SK-N-SH (cell line): ENCODE measurements at regions not wholly inside any gene's neighbourhood (a gene's known extent, or its start where the extent isn't known, plus 50 kb on each side); places are given as distances from the start of the nearest gene placed in this dataset.

ENCODE experiments used
- CTCF ChIA-PET: fragments of 300-600, 350-600 bp; formaldehyde crosslinking; extraction: SDS; loops from one replicate; lab custom pipeline; 2021; lab: Yijun Ruan, JAX
- POLR2A ChIA-PET: fragments of 350-600 bp; sonication (Branson Sonifier 250); formaldehyde crosslinking; extraction: SDS; loops from one replicate; lab custom pipeline; 2020; ENCODE audit warnings: antibody characterized with exemption, inconsistent platforms; lab: Yijun Ruan, JAX
- DNase-seq: peaks from one replicate; pipeline ENCODE4 v3.0.0; 2012
- H2AFZ ChIP-seq: fragments of 200-600 bp; sonication (generic); 2 replicates; pipeline ENCODE4 v1.8.1; 2016; ENCODE audit warnings: antibody characterized with exemption, mild to moderate bottlenecking, low read depth
- H3F3A ChIP-seq: fragments of 200-600 bp; sonication (generic); replicated peaks from 2 replicates; pipeline ENCODE3; 2016; ENCODE audit warnings: antibody characterized with exemption, mild to moderate bottlenecking; ENCODE audit not compliant: insufficient read depth
- H3K27ac ChIP-seq, 2 experiments: fragments of 200-500 bp in 1 of 2; fragments of 200-600 bp in 1 of 2; sonication (Bioruptor generic) in 1 of 2; sonication (generic), shearing (Covaris generic) in 1 of 2; 2 replicates each; pipeline versions ENCODE4 v1.5.1 to v1.6.1; 2014 to 2016; ENCODE audit warnings: low read depth in 2 of 2, inconsistent platforms in 1 of 2, low read length in 1 of 2, mild to moderate bottlenecking in 1 of 2, mixed read lengths in 1 of 2
- H3K27me3 ChIP-seq: fragments of 200-600 bp; sonication (generic), shearing (Covaris generic); 2 replicates; pipeline ENCODE4 v1.6.1; 2016; ENCODE audit warnings: mixed run types; ENCODE audit not compliant: insufficient read depth
- H3K36me3 ChIP-seq, 2 experiments: fragments of 200-500 bp in 1 of 2; fragments of 200-600 bp in 1 of 2; sonication (Bioruptor generic) in 1 of 2; sonication (generic) in 1 of 2; replicated peaks in 1 of 2; 2 replicates each; pipeline versions ENCODE3 to v1.5.1; 2014 to 2016; ENCODE audit warnings: low read length in 1 of 2, mild to moderate bottlenecking in 1 of 2; ENCODE audit not compliant: insufficient read depth in 2 of 2, control insufficient read depth in 1 of 2
- H3K4me1 ChIP-seq, 2 experiments: fragments of 200-500 bp in 1 of 2; fragments of 200-600 bp in 1 of 2; sonication (Bioruptor generic) in 1 of 2; sonication (generic), shearing (Covaris generic) in 1 of 2; 2 replicates each; pipeline versions ENCODE4 v1.5.1 to v1.6.1; 2014 to 2016; ENCODE audit warnings: low read depth in 1 of 2, low read length in 1 of 2, mixed run types in 1 of 2; ENCODE audit not compliant: insufficient read depth in 2 of 2, control insufficient read depth in 1 of 2
- H3K4me2 ChIP-seq: fragments of 200-600 bp; sonication (generic), shearing (Covaris generic); 2 replicates; pipeline ENCODE4 v1.6.1; 2017; ENCODE audit warnings: mixed run types
- H3K4me3 ChIP-seq, 2 experiments: fragments of 200-500 bp in 1 of 2; fragments of 200-600 bp in 1 of 2; sonication (Bioruptor generic) in 1 of 2; sonication (generic), shearing (Covaris generic) in 1 of 2; 2 replicates each; pipeline versions ENCODE4 v1.5.1 to v1.8.1; 2014 to 2016; ENCODE audit warnings: low read depth in 2 of 2, inconsistent platforms in 1 of 2, low read length in 1 of 2, mild to moderate bottlenecking in 1 of 2, mixed read lengths in 1 of 2, moderate library complexity in 1 of 2
- H3K79me2 ChIP-seq: fragments of 200-600 bp; sonication (generic); 2 replicates; pipeline ENCODE4 v1.8.1; 2017; ENCODE audit warnings: mild to moderate bottlenecking; ENCODE audit not compliant: insufficient read depth
- H3K9ac ChIP-seq: fragments of 200-600 bp; sonication (generic); 2 replicates; pipeline ENCODE4 v1.6.1; 2017; ENCODE audit warnings: mixed run types
- H3K9me2 ChIP-seq: fragments of 200-600 bp; sonication (generic); 2 replicates; pipeline ENCODE4 v1.6.1; 2017; ENCODE audit warnings: mixed run types
- H3K9me3 ChIP-seq: fragments of 200-600 bp; sonication (generic); 2 replicates; pipeline ENCODE4 v1.6.1; 2017; ENCODE audit warnings: mixed run types, mild to moderate bottlenecking, moderate library complexity
- H4K20me1 ChIP-seq: fragments of 200-600 bp; sonication (generic); 2 replicates; pipeline ENCODE4 v1.6.1; 2017; ENCODE audit warnings: mild to moderate bottlenecking, mixed run types; ENCODE audit not compliant: insufficient read depth
- EZH2phosphoT487 ChIP-seq: fragments of 200-600 bp; sonication (generic); IDR thresholded peaks from 2 replicates; pipeline ENCODE4 v1.6.1; 2017; ENCODE audit warnings: low read depth, mixed run types, mild to moderate bottlenecking, antibody characterized with exemption, moderate library complexity, borderline replicate concordance
- GATA2 ChIP-seq: sonication (generic); formaldehyde crosslinking; IDR thresholded peaks from 2 replicates; pipeline ENCODE4 v1.5.0; 2020; ENCODE audit warnings: mild to moderate bottlenecking, missing genetic modification reagents
- MXI1 ChIP-seq: IDR thresholded peaks from 2 replicates; pipeline ENCODE4 v1.6.1; 2012; ENCODE audit warnings: mild to moderate bottlenecking, low read depth, low read length, improper control_type of control experiment
- POLR2AphosphoS5 ChIP-seq: IDR thresholded peaks from 2 replicates; pipeline ENCODE4 v1.6.1; 2012; ENCODE audit warnings: low read depth, low read length
- USF1 ChIP-seq: IDR thresholded peaks from 2 replicates; pipeline ENCODE4 v1.4.0; 2012; ENCODE audit warnings: low read depth, borderline replicate concordance
- USF2 ChIP-seq: fragments of 150-350 bp; IDR thresholded peaks from 2 replicates; pipeline ENCODE4 v1.6.1; 2017; ENCODE audit warnings: antibody characterized with exemption, low read length, low read depth, borderline replicate concordance
- YY1 ChIP-seq: IDR thresholded peaks from 2 replicates; pipeline ENCODE4 v1.4.0; 2012; ENCODE audit warnings: low read depth, mild to moderate bottlenecking
- WGBS: methylation state at CpG from one replicate; pipeline ENCODE4 v1.1.6; 2017; ENCODE audit warnings: low lambda C conversion rate; 5-methylcytosine and 5-hydroxymethylcytosine counted together
- TF ChIP-seq, protein P1 (sequence below): IDR thresholded peaks from 2 replicates; pipeline ENCODE4; 2012
- TF ChIP-seq, protein P2 (sequence below): fragments of 150-350 bp; IDR thresholded peaks from 2 replicates; pipeline ENCODE4 v1.6.1; 2016; ENCODE audit warnings: mild to moderate bottlenecking, low read depth, low read length

GRCh38 chr2:163319006-163319405, 416.8 kb downstream of the FIGN start:
- H3F3A ChIP-seq: no peaks in the 10 kb centered on the region
- WGBS: 46% methylated on average over 2 of the region's 2 CpGs

DNA sequence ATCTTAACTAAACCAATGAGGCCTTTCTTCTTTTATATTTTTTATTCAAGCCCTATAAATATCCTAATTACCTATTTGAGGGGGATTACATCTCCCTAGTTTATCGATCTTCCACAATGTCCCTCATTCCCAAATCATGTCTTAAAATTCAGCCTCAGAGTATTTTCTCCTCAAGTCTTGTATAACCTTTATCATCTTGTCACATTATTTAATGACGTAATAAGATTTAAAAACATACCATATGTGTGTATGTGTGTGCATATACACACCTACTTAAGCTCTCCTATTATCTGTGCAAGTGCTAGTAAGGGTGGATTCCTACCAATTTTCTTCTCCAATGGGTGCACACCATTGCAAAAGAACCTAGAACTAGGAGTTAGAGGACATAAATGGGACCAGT, 421.1 kb downstream of the FIGN start:
- WGBS: 62% methylated on average over 2 of the region's 2 CpGs
- Histone ChIP-seq H3K79me2 (no peaks in the 10 kb centered on the region), H3K4me3 (no peak overlapping the region), H2AFZ (no peak overlapping the region), H4K20me1 (no peaks in the 10 kb centered on the region), H3K27ac (no peak overlapping the region), H3K4me1 (no peaks in the 10 kb centered on the region), H3K9me2 (no peaks in the 10 kb centered on the region), H3K36me3 (no peaks in the 10 kb centered on the region), H3K27me3 (no peaks in the 10 kb centered on the region), H3K9me3 (no peaks in the 10 kb centered on the region), H3K4me2 (no peak overlapping the region), H3F3A (no peaks in the 10 kb centered on the region), H3K9ac (no peak overlapping the region)
- TF ChIP-seq YY1: no peak
- TF ChIP-seq USF1: no peak
- TF ChIP-seq, protein P1, sequence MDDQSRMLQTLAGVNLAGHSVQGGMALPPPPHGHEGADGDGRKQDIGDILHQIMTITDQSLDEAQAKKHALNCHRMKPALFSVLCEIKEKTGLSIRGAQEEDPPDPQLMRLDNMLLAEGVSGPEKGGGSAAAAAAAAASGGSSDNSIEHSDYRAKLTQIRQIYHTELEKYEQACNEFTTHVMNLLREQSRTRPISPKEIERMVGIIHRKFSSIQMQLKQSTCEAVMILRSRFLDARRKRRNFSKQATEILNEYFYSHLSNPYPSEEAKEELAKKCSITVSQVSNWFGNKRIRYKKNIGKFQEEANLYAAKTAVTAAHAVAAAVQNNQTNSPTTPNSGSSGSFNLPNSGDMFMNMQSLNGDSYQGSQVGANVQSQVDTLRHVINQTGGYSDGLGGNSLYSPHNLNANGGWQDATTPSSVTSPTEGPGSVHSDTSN: no peak
- TF ChIP-seq EZH2phosphoT487: no peak
- no peak for TF ChIP-seq POLR2AphosphoS5
- CTCF ChIA-PET: no interaction called here
- DNase-seq: no peak
- POLR2A ChIA-PET: no interaction called here

More at GRCh38 chr2:163319006-163319405, 416.8 kb downstream of the FIGN start:
- DNase-seq: no peak
- no peaks in the 10 kb centered on the region for H3K4me1 ChIP-seq
- POLR2A ChIA-PET: no interaction called here
- H3K27ac ChIP-seq: no peak overlapping the region
- no peak overlapping the region for H3K9ac ChIP-seq
- no peak overlapping the region for H3K4me3 ChIP-seq
- H3K9me3 ChIP-seq: no peaks in the 10 kb centered on the region
- H3K79me2 ChIP-seq: no peaks in the 10 kb centered on the region
- H3K4me2 ChIP-seq: no peak overlapping the region
- no peaks in the 10 kb centered on the region for H3K9me2 ChIP-seq
- H3K36me3 ChIP-seq: no peaks in the 10 kb centered on the region
- no peaks in the 10 kb centered on the region for H3K27me3 ChIP-seq
- CTCF ChIA-PET: no interaction called here
- H2AFZ ChIP-seq: no peak overlapping the region
- TF ChIP-seq, protein P2, sequence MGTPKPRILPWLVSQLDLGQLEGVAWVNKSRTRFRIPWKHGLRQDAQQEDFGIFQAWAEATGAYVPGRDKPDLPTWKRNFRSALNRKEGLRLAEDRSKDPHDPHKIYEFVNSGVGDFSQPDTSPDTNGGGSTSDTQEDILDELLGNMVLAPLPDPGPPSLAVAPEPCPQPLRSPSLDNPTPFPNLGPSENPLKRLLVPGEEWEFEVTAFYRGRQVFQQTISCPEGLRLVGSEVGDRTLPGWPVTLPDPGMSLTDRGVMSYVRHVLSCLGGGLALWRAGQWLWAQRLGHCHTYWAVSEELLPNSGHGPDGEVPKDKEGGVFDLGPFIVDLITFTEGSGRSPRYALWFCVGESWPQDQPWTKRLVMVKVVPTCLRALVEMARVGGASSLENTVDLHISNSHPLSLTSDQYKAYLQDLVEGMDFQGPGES: no peak
- TF ChIP-seq USF2 (no peak), GATA2 (CRISPR knock-in tag) (no peak), MXI1 (no peak)
- H4K20me1 ChIP-seq: no peaks in the 10 kb centered on the region
